PC-3 (cell line): ENCODE measurements at regions not wholly inside any gene's neighbourhood (a gene's known extent, or its start where the extent isn't known, plus 50 kb on each side); places are given as distances from the start of the nearest gene placed in this dataset.

ENCODE experiments used
- EZH2 ChIP-seq: fragments of 300-600 bp; sonication (generic); IDR thresholded peaks from one replicate; pipeline ENCODE4 v1.6.1; 2017; ENCODE audit warnings: antibody characterized with exemption, mild to moderate bottlenecking, low read length; ENCODE audit not compliant: unreplicated experiment
- EZH2phosphoT487 ChIP-seq: fragments of 300-600 bp; sonication (generic); IDR thresholded peaks from 2 replicates; pipeline ENCODE4 v1.6.1; 2018; ENCODE audit warnings: mild to moderate bottlenecking, antibody characterized with exemption, low read length, borderline replicate concordance
- TF ChIP-seq, protein P1 (sequence below): fragments of 300-600 bp; sonication (generic); conservative IDR thresholded peaks from 2 replicates; pipeline ENCODE4 v1.5.1; 2017; ENCODE audit warnings: antibody characterized with exemption, low read depth, mild to moderate bottlenecking, low read length

- TF ChIP-seq, protein P1, sequence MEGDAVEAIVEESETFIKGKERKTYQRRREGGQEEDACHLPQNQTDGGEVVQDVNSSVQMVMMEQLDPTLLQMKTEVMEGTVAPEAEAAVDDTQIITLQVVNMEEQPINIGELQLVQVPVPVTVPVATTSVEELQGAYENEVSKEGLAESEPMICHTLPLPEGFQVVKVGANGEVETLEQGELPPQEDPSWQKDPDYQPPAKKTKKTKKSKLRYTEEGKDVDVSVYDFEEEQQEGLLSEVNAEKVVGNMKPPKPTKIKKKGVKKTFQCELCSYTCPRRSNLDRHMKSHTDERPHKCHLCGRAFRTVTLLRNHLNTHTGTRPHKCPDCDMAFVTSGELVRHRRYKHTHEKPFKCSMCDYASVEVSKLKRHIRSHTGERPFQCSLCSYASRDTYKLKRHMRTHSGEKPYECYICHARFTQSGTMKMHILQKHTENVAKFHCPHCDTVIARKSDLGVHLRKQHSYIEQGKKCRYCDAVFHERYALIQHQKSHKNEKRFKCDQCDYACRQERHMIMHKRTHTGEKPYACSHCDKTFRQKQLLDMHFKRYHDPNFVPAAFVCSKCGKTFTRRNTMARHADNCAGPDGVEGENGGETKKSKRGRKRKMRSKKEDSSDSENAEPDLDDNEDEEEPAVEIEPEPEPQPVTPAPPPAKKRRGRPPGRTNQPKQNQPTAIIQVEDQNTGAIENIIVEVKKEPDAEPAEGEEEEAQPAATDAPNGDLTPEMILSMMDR, result no peak
- TF ChIP-seq EZH2 (no peak), EZH2phosphoT487 (no peak)
These were observed 62.3 kb upstream of the CNTNAP4 start for GRCh38 chr16:76214856-76215255.
